HK-2 (cell line): ENCODE measurements at regions not wholly inside any gene's neighbourhood (a gene's known extent, or its start where the extent isn't known, plus 50 kb on each side); places are given as distances from the start of the nearest gene placed in this dataset.
"Not testable (repeated sequence)": the region's sequence is repeated elsewhere in the genome, so short reads cannot be mapped to it uniquely, and the experiment has no call there.

Experiments
- DNase-seq: peaks from one replicate; pipeline ENCODE4 v3.0.0-alpha.2; 2018; ENCODE audit not compliant: unreplicated experiment

DNA sequence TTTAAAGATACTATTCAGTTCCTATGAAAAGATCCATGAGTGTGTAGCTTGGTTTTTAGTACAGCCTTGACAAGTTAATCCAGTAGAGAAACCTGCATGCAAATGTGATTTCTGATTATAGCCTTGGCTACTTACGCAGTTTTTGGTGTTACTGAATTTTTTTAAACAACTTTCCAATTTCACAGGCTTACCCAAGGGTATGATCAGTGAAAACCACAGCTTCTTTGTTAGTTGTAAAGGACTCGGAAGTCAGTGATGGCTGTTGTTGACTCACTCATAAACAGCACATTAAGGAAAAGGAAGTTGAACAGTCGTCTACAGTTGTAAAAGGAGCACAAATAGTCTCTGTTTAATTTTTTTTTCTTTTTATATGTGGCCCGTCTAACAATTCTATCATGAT lies 924.6 kb upstream of the ADAMTS5 start:
- not testable (repeated sequence) for DNase-seq

DNA sequence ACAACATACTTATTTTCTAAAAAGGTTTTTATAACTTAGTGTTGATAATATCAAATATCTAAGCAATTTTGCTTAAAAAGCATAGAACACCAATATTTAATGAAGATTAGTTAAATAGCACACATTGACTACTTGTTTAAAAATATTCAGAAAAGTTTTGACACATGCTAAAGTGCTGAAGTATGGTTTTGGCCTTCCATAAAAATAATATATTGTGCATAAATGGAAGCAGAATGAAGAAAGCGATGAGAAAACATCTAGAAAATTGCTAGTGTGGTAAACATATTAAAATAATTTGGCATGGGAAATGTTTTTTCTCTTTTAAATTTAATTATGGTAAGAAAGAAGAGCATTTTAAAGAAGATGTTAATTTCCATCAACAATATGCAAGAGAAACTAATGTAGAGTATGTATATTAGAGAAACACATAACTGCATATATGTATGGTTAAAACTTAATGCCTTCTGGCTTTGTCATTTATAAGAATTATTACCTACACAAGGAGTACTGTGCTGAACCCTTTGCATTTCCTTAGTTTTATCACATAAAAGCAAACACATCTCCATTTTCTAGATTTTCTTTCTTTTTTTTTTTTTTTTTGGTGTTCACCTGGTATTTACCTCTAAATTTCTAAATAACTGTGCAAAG lies 921.0 kb upstream of the ADAMTS5 start:
- not testable (repeated sequence) for DNase-seq

GRCh38 chr21:27885296-27885711 lies 918.4 kb upstream of the ADAMTS5 start:
- no peak for DNase-seq

GRCh38 chr21:27881331-27881730 lies 914.4 kb upstream of the ADAMTS5 start:
- not testable (repeated sequence) for DNase-seq

DNA sequence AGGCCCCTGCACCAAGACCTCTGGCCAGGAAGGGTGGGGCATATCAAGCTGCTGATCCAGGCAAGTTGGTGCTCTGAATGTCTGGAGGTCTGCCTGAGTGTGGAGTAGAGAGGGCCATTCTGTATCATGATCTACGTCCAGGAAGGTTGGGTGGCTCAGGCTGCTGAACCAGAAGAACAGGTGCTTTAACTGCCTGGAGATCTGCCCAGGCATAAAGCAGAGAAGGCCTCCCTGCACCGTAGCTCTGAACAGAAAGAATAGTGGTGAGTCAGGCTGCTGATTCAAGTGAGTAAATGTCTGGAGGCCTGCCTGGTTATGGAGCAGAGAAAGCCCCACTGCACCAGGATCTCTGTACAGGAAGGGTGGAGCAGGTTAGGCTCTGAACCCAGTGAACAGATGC lies 905.5 kb upstream of the ADAMTS5 start:
- DNase-seq = not testable (repeated sequence)

DNA sequence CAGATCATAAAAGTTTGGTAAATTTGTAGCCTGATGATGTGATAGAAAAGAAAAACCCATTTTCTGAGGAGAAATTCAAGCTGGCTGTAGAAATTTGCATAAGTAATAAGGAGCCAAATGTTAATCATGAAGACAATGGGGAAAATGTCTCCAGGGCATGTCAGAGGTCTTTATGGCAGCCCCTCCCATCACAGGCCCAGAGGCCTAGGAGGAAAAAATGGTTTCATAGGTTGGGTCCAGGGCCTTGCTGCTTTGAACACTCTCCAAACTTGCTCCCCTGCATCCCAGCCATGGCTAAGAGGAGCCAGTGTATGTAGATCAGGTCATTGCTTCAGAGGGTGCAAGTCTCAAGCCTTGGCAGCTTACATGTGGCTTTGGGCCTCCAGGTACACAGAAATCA lies 903.9 kb upstream of the ADAMTS5 start:
- not testable (repeated sequence) for DNase-seq

GRCh38 chr21:27860314-27860955 lies 893.5 kb upstream of the ADAMTS5 start:
- not testable (repeated sequence) for DNase-seq

GRCh38 chr21:27858053-27858825 lies 891.4 kb upstream of the ADAMTS5 start:
- not testable (repeated sequence) for DNase-seq

- not testable (repeated sequence) for DNase-seq
Measured at GRCh38 chr21:27856988-27857387, 890.1 kb upstream of the ADAMTS5 start.

DNA sequence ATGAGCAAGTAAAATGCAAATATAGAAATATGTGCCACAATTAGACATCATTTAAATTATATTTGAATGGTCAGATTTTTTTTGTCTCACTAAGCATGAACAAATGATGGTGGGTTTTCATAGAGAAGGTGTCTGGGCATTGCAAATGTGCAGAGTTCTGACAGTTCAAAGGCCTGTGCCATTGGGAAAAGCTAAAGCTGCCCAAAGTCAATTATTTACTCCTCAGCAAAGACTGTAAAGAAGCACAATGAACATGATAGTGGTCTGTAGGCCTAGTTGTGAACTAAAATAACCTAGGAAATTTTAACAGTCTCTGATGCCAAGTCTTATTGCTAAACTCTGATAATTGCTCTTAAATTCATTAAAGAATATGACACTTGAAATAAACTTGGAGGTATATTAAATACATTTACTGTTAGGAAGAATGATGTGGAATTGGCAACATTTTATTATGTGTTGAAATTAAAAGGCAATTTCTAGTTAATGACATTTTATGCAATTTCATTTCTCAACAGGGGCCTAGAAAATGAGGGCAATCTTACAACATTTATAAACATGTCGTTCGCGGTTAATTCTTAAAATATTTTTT lies 874.3 kb upstream of the ADAMTS5 start:
- DNase-seq = no peak

DNA sequence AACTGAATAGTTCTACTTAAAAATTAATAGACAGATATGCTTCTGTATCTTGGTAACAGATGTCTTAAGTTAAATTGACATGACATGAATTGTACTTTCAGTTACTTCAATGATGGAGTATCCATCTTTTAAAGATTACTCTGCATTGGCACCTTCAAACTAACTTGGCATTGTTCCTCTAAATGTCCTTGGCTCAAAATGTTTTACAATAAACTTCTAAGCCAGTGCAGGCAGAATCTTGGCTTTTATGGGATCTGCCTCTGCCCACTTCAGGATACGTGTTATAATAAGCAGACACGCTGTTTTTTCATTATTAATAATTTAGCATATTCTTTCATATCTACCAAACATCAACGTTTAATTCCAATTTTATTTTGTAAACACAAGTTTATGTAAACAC lies 873.4 kb upstream of the ADAMTS5 start:
- DNase-seq = no peak

GRCh38 chr21:27839512-27840115 lies 872.7 kb upstream of the ADAMTS5 start:
- DNase-seq = no peak

- no peak for DNase-seq
Measured at GRCh38 chr21:27838573-27838972, 871.7 kb upstream of the ADAMTS5 start.

DNA sequence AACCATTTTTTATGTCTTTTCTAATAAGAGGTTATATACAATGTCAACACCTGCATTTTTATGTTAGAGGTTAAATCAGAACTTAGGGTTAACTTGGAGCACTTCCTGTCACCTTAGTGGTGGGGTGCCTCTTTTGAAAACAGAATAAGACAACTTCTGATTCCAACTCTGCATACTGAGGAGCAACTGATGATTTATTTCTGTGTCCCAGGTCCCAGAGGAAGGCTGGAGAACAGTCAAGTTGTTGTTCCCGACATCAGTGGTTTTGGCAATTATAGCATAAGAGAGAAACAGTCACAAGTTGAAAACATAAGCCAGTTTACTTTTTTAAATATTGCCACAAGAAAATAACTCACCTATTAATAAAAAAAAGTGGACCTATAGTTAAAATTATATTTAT lies 871.0 kb upstream of the ADAMTS5 start:
- no peak for DNase-seq

DNA sequence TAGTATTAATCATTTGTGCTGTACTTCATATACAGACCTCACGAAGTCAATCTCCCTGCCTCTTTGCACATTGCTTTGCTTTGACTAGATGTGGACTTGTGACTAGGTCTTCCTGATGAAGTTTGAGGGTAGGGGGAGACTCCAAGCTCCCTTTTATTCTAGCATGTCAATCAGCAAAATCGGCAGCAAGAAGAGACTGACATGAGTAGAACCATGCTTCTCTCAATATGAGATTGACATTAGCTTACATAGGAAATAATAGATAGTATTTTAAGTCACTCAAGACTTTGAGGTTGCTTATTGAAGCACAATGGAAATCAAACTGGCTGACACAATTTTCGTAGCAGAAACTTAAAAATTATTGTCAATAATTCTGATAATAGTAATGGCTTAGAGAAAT lies 866.4 kb upstream of the ADAMTS5 start:
- no peak for DNase-seq

DNA sequence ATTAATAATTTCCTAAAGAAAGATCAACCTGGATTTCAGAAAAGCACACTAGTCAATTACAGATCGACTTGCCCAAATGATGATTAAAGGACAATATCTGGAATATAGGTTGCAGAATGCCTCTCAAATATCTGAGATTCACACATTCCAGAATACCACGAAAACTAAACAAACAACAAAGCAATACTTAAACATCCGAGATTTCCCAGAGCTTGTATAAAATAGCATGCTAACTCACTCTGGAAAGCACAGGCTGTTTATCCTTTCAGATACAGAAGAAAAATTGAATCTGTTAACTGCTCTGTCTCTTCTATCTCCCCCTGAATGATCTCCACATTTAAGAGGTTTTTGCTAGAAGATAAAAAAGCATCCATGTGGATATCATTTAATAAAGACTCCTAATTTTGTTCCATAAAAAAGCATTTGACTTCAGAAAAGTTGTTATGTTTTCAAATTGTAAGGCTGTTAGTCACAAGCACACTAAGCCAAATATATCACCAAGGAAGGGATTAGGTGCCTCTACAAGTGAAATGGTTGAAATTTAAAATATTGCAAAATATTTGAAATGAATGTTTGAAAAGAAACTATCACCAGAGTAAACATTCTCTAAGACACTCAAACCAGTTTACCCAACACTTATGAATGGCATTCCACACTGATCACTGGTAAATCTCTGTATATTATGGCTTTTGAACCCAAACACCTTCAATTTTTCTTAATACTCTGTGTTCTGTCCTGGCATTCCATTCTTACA lies 865.1 kb upstream of the ADAMTS5 start:
- DNase-seq = no peak

- DNase-seq = no peak
Measured at GRCh38 chr21:27831177-27831576, 864.3 kb upstream of the ADAMTS5 start.

DNA sequence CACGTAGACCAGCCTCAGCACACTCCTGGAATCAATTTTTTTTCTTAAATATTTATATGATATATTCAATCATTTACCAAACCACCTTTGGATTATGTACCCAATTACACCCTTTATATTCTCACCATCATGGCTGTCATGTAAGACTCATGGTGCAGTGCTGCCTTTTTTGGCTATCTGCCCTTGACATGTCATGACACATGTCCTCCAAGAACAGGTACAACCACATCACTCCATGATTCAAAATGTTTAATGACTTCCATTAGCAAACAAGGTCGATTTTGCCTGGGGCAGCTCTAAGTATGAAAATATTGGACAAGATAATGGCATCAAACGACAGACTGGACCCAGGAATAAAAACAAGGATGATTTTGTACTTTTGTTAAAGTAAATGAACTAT lies 861.1 kb upstream of the ADAMTS5 start:
- no peak for DNase-seq

- DNase-seq = no peak
Measured at GRCh38 chr21:27825035-27825434, 858.1 kb upstream of the ADAMTS5 start.

DNA sequence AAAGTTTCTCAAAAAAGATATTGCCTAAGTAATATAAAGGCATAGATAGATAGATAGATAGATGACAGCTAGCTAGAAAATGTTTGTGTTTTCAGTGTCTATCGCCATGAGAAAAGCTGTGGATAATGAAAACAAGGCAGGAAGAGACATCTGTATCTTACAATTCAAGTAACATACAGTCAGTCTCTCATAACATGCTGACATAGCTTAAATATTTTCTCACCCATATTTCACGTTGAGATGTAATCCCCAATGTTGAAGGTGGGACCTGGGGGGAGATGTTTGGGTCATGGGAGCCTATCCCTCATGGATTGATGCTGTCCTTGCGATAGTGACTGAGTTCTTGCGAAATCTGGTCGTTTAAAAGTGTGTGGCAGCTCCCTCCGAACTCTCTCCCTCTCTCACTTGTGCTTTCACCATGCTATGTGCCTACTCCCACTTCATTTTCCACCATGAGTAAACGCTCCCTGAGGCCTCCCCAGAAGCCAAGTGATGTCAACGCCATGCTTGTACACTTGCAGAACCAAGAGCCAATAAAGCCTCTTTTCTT lies 856.8 kb upstream of the ADAMTS5 start:
- DNase-seq = no peak

GRCh38 chr21:27820342-27820741 lies 853.5 kb upstream of the ADAMTS5 start:
- DNase-seq = no peak
